HCT116 (cell line): ENCODE measurements at regions not wholly inside any gene's neighbourhood (a gene's known extent, or its start where the extent isn't known, plus 50 kb on each side); places are given as distances from the start of the nearest gene placed in this dataset.

Experiments used
- ATAC-seq: fragments of 200-7000 bp; cut with Tn5 transposase; 2 replicates; pipeline ENCODE4 v1.9.1; 2020; ENCODE audit warnings: mild to moderate bottlenecking, moderate library complexity
- BruUV-seq: library from RNA; stranded (reverse); fragments of 400-500 nt; replicated peaks from 2 replicates; lab custom pipeline; 2021; lab: Mats Ljungman, UMichigan
- CTCF ChIA-PET: fragments of 300-600 bp; sonication (Branson Sonifier 250); formaldehyde crosslinking; loops from one replicate; lab custom pipeline; 2021; ENCODE audit warnings: antibody characterized with exemption; lab: Charles Lee
- POLR2A ChIA-PET: fragments of 300-600, 350-600 bp; sonication (Branson Sonifier 250); formaldehyde crosslinking; loops from one replicate; lab custom pipeline; 2021; ENCODE audit warnings: antibody characterized with exemption; lab: Charles Lee
- RAD21 ChIA-PET, 2 experiments: fragments of 300-600 bp; sonication (Branson Sonifier 250); formaldehyde crosslinking; loops; one replicate each; lab custom pipeline; 2023; ENCODE audit warnings: low total read pairs in 2 of 2; ENCODE audit not compliant: uncharacterized antibody in 2 of 2, unreplicated experiment in 2 of 2, low non-redundant PET in 1 of 2; lab: Charles Lee
- DNase-seq: peaks from one replicate; pipeline ENCODE4 v3.0.0-alpha.2; 2010; ENCODE audit warnings: low read depth, low spot score
- H2AFZ ChIP-seq: fragments of 200-600 bp; shearing (Covaris generic), sonication (generic); 2 replicates; pipeline ENCODE4 v1.6.1; 2017; ENCODE audit warnings: low read depth, mixed run types, mixed read lengths, antibody characterized with exemption, low read length; ENCODE audit not compliant: poor library complexity, severe bottlenecking
- H3K27ac ChIP-seq: 2 replicates; pipeline ENCODE4 v1.5.1; 2012; ENCODE audit warnings: low read depth, low read length
- H3K27me3 ChIP-seq: fragments of 200-600 bp; sonication (generic); 2 replicates; pipeline ENCODE4 v1.6.1; 2016; ENCODE audit warnings: mixed run types, low read length, mixed read lengths; ENCODE audit not compliant: insufficient read depth
- H3K36me3 ChIP-seq, 2 experiments: fragments of 200-500 bp in 1 of 2; fragments of 200-600 bp in 1 of 2; sonication (Bioruptor generic) in 1 of 2; sonication (generic) in 1 of 2; 2 replicates each; pipeline versions ENCODE4 v1.5.1 to v1.6.1; 2014 to 2016; ENCODE audit warnings: low read length in 2 of 2, inconsistent platforms in 1 of 2, mixed read lengths in 1 of 2, mixed run types in 1 of 2; ENCODE audit not compliant: insufficient read depth in 2 of 2, control insufficient read depth in 1 of 2
- H3K4me1 ChIP-seq, 2 experiments: fragments of 200-600 bp in 1 of 2; sonication (generic) in 1 of 2; 2 replicates each; pipeline versions ENCODE4 v1.5.1 to v1.6.1; 2012 to 2017; ENCODE audit warnings: low read length in 2 of 2, inconsistent platforms in 1 of 2, mild to moderate bottlenecking in 1 of 2, mixed read lengths in 1 of 2, mixed run types in 1 of 2, moderate library complexity in 1 of 2; ENCODE audit not compliant: insufficient read depth in 2 of 2, control insufficient read depth in 1 of 2
- H3K4me2 ChIP-seq: fragments of 200-600 bp; sonication (generic); 2 replicates; pipeline ENCODE4 v1.6.1; 2017; ENCODE audit warnings: mixed run types, low read length, mixed read lengths
- H3K4me3 ChIP-seq, 2 experiments: fragments of 200-600 bp in 1 of 2; sonication (generic) in 1 of 2; replicated peaks in 1 of 2; 2 replicates each; pipeline ENCODE4 v1.5.1; 2011 to 2016; ENCODE audit warnings: low read length in 2 of 2, control low read depth in 1 of 2, low read depth in 1 of 2, mild to moderate bottlenecking in 1 of 2, mixed read lengths in 1 of 2, mixed run types in 1 of 2
- H3K79me2 ChIP-seq: fragments of 200-600 bp; sonication (generic); 2 replicates; pipeline ENCODE4 v1.6.1; 2017; ENCODE audit warnings: mild to moderate bottlenecking, mixed run types, low read length, moderate library complexity, mixed read lengths; ENCODE audit not compliant: insufficient read depth
- H3K9ac ChIP-seq: fragments of 200-600 bp; sonication (generic); 2 replicates; pipeline ENCODE4 v1.6.1; 2016; ENCODE audit warnings: low read length, mixed read lengths
- H3K9me2 ChIP-seq: fragments of 200-600 bp; sonication (generic), shearing (Covaris generic); 2 replicates; pipeline ENCODE4 v1.6.1; 2017; ENCODE audit warnings: mixed run types, mild to moderate bottlenecking, moderate library complexity; ENCODE audit not compliant: insufficient read depth
- H3K9me3 ChIP-seq, 2 experiments: fragments of 200-500 bp in 1 of 2; fragments of 200-600 bp in 1 of 2; sonication (Bioruptor generic) in 1 of 2; sonication (generic) in 1 of 2; 2 replicates each; pipeline ENCODE4 v1.6.1; 2014 to 2017; ENCODE audit warnings: low read length in 2 of 2, mixed read lengths in 2 of 2, inconsistent platforms in 1 of 2, low read depth in 1 of 2, mild to moderate bottlenecking in 1 of 2, mixed run types in 1 of 2, moderate library complexity in 1 of 2; ENCODE audit not compliant: control insufficient read depth in 1 of 2, insufficient read depth in 1 of 2
- H4K20me1 ChIP-seq: fragments of 200-600 bp; sonication (generic), shearing (Covaris generic); 2 replicates; pipeline ENCODE4 v1.6.1; 2017; ENCODE audit warnings: mixed run types, mild to moderate bottlenecking, moderate library complexity; ENCODE audit not compliant: insufficient read depth
- ATF3 ChIP-seq: IDR thresholded peaks from 2 replicates; pipeline ENCODE4 v1.6.1; 2012
- CBX3 ChIP-seq: IDR thresholded peaks from 2 replicates; pipeline ENCODE4 v1.6.1; 2012; ENCODE audit warnings: low read depth
- ELF1 ChIP-seq: IDR thresholded peaks from 2 replicates; pipeline ENCODE4 v1.6.1; 2012; ENCODE audit warnings: low read depth, borderline replicate concordance
- JUND ChIP-seq: IDR thresholded peaks from 2 replicates; pipeline ENCODE4 v1.6.1; 2012
- RAD21 ChIP-seq: IDR thresholded peaks from 2 replicates; pipeline ENCODE4 v1.6.1; 2012; ENCODE audit warnings: low read depth, mild to moderate bottlenecking
- SP1 ChIP-seq: IDR thresholded peaks from 2 replicates; pipeline ENCODE4 v1.6.1; 2012; ENCODE audit warnings: low read depth
- intact Hi-C: fragments of 100-400 bp; cut with micrococcal nuclease; formaldehyde crosslinking; loops from 2 replicates; pipeline ENCODE4 v1.10.0; 2022
- TF ChIP-seq, protein P1 (sequence below): IDR thresholded peaks from 2 replicates; pipeline ENCODE4 v1.6.1; 2011; ENCODE audit warnings: mild to moderate bottlenecking, low read length, moderate library complexity; ENCODE audit not compliant: insufficient replicate concordance; ENCODE audit errors: extremely low read depth
- TF ChIP-seq, protein P2 (sequence below), 3 experiments: fragments of 200-600 bp in 1 of 3; sonication (generic) in 1 of 3; IDR thresholded peaks in 2 of 3; conservative IDR thresholded peaks in 1 of 3; 2 replicates each; pipeline ENCODE4 v1.5.1; 2012 to 2017; ENCODE audit warnings: low read depth in 2 of 3, low read length in 2 of 3, antibody characterized with exemption in 1 of 3, borderline replicate concordance in 1 of 3, control low read depth in 1 of 3, mild to moderate bottlenecking in 1 of 3, mixed read lengths in 1 of 3, mixed run types in 1 of 3, moderate library complexity in 1 of 3; ENCODE audit not compliant: insufficient read depth in 1 of 3

GRCh38 chr13:40017662-40018262 is 362.3 kb downstream of the COG6 start:
- DNase-seq (no peak), ATAC-seq (no peak)
- TF ChIP-seq RAD21 (peak; percentile 5; the same call in 1 of the 2 replicates), ELF1 (no peak)
- Histone ChIP-seq H3K27ac (no peak overlapping the region), H3K9ac (no peak overlapping the region), H4K20me1 (no peaks in the 10 kb centered on the region), H3K9me2 (no peaks in the 10 kb centered on the region), H3K27me3 (no peaks in the 10 kb centered on the region), H3K79me2 (no peaks in the 10 kb centered on the region), H3K4me1 (no peaks in the 10 kb centered on the region), H3K36me3 (no peaks in the 10 kb centered on the region), H3K4me3 (no peak overlapping the region), H3K4me2 (no peak overlapping the region), H2AFZ (no peak overlapping the region), H3K9me3 (no peaks in the 10 kb centered on the region)
- BruUV-seq: no TSS peak
- ChIA-PET CTCF (interaction anchor here (1.3 kb wide), 1 partner anchor 665 kb away, joined by 4 read pairs; no protein-coding TSS in a partner anchor), POLR2A (no interaction called here), RAD21 (no interaction called here)
- intact Hi-C loops: no loop called here

DNA sequence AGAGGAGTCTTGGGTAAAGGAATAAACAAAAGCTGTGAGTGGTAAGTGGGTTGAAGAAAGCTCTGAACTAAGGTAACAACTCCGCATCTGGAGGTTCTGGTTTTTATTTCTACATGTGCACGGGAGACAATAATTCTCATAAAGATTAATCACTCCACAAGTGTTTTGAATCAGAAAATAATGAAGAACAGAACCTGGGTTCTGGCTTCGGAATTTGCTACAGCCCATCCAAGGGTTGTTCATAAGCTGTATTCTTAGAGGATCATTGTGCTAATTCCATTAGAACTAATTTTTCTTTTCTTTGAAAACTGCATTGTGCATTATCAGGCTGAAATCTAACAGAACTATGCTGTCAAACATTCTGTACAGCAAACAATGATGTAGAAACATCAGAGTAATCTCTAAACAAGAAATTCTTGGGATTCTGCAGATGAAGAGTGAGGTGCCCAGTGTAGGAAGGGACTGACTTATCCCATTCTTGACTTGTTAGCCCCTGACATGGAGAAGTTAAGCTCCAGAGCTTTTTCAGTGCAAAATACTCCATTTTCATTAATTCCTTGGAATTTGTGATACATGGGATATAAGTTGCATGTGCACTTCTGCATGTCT is 368.2 kb downstream of the COG6 start:
- H3K4me2 ChIP-seq: no peak overlapping the region
- CTCF ChIA-PET: no interaction called here
- H3K79me2 ChIP-seq: no peaks in the 10 kb centered on the region
- no peaks in the 10 kb centered on the region for H3K9me3 ChIP-seq
- H3K4me1 ChIP-seq: no peaks in the 10 kb centered on the region
- no peak for ATAC-seq
- TF ChIP-seq JUND: no peak
- no peak for TF ChIP-seq SP1
- TF ChIP-seq ATF3: no peak
- TF ChIP-seq, protein P1, sequence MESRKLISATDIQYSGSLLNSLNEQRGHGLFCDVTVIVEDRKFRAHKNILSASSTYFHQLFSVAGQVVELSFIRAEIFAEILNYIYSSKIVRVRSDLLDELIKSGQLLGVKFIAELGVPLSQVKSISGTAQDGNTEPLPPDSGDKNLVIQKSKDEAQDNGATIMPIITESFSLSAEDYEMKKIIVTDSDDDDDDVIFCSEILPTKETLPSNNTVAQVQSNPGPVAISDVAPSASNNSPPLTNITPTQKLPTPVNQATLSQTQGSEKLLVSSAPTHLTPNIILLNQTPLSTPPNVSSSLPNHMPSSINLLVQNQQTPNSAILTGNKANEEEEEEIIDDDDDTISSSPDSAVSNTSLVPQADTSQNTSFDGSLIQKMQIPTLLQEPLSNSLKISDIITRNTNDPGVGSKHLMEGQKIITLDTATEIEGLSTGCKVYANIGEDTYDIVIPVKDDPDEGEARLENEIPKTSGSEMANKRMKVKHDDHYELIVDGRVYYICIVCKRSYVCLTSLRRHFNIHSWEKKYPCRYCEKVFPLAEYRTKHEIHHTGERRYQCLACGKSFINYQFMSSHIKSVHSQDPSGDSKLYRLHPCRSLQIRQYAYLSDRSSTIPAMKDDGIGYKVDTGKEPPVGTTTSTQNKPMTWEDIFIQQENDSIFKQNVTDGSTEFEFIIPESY: no peak
- TF ChIP-seq, protein P2, sequence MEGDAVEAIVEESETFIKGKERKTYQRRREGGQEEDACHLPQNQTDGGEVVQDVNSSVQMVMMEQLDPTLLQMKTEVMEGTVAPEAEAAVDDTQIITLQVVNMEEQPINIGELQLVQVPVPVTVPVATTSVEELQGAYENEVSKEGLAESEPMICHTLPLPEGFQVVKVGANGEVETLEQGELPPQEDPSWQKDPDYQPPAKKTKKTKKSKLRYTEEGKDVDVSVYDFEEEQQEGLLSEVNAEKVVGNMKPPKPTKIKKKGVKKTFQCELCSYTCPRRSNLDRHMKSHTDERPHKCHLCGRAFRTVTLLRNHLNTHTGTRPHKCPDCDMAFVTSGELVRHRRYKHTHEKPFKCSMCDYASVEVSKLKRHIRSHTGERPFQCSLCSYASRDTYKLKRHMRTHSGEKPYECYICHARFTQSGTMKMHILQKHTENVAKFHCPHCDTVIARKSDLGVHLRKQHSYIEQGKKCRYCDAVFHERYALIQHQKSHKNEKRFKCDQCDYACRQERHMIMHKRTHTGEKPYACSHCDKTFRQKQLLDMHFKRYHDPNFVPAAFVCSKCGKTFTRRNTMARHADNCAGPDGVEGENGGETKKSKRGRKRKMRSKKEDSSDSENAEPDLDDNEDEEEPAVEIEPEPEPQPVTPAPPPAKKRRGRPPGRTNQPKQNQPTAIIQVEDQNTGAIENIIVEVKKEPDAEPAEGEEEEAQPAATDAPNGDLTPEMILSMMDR (IDR thresholded peaks at IDR 0.05 in 2 of 3, conservative IDR thresholded peaks at IDR 0.05 in 1 of 3; ENCODE audit: borderline replicate concordance in 1 of 3, insufficient read depth in 1 of 3, low read depth in 2 of 3, low read length in 2 of 3): no peak
- no peak for TF ChIP-seq CBX3
- peaks cover 3% of the 10 kb centered on the region; the same call in 1 of the 2 replicates for H3K27me3 ChIP-seq
- no peak overlapping the region for H3K4me3 ChIP-seq
- no peaks in the 10 kb centered on the region for H4K20me1 ChIP-seq
- no peaks in the 10 kb centered on the region for H3K9me2 ChIP-seq
- H3K9ac ChIP-seq: no peak overlapping the region
- POLR2A ChIA-PET: no interaction called here
- RAD21 ChIA-PET: no interaction called here
- no peak overlapping the region for H2AFZ ChIP-seq
- intact Hi-C loops: no loop called here
- BruUV-seq: no TSS peak
- no peaks in the 10 kb centered on the region for H3K36me3 ChIP-seq
- no peak overlapping the region for H3K27ac ChIP-seq
- DNase-seq: no peak
